GM06990 (cell line): ENCODE measurements at regions not wholly inside any gene's neighbourhood (a gene's known extent, or its start where the extent isn't known, plus 50 kb on each side); places are given as distances from the start of the nearest gene placed in this dataset.

Experiments
- DNase-seq: peaks from one replicate; pipeline ENCODE4 v3.0.0-alpha.2; 2011; ENCODE audit not compliant: insufficient read length; ENCODE audit errors: extremely low read depth
- H3K27me3 ChIP-seq: replicated peaks from 2 replicates; pipeline ENCODE4 v1.6.0; 2011; ENCODE audit warnings: low read length; ENCODE audit not compliant: control insufficient read depth, insufficient read depth
- H3K36me3 ChIP-seq: 2 replicates; pipeline ENCODE4 v1.5.1; 2011; ENCODE audit warnings: low read length; ENCODE audit not compliant: control insufficient read depth, insufficient read depth
- H3K4me3 ChIP-seq: replicated peaks from 2 replicates; pipeline ENCODE4 v1.5.1; 2011; ENCODE audit warnings: low read depth, mild to moderate bottlenecking, control low read depth, low read length
- TF ChIP-seq, protein P1 (sequence below): IDR thresholded peaks from 2 replicates; pipeline ENCODE4 v1.5.1; 2011; ENCODE audit warnings: low read length, control low read depth, mild to moderate bottlenecking, inconsistent platforms; ENCODE audit not compliant: insufficient read depth, poor library complexity, severe bottlenecking

DNA sequence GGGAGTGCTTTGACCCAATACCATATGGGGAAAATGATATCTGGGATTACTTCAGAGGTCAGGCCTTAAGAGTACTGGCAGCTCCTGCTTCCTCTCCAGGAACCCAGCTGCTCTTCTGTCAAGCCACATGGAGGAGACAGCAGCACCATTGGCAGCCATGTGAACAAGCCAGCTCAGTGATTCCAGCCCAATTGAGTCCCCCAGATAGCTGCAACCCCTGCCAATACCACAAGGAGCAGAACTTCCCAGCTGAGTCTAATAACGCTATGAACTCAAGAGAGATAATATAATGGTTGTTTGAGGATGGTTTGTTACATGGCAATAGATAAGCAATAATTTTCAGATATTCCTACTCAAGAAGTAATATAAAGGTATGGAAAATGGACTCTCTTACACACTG lies 126.8 kb upstream of the CPNE4 start:
- no peaks in the 10 kb centered on the region; the same call in 1 of the 2 replicates for H3K27me3 ChIP-seq
- H3K4me3 ChIP-seq: no peak overlapping the region
- TF ChIP-seq, protein P1, sequence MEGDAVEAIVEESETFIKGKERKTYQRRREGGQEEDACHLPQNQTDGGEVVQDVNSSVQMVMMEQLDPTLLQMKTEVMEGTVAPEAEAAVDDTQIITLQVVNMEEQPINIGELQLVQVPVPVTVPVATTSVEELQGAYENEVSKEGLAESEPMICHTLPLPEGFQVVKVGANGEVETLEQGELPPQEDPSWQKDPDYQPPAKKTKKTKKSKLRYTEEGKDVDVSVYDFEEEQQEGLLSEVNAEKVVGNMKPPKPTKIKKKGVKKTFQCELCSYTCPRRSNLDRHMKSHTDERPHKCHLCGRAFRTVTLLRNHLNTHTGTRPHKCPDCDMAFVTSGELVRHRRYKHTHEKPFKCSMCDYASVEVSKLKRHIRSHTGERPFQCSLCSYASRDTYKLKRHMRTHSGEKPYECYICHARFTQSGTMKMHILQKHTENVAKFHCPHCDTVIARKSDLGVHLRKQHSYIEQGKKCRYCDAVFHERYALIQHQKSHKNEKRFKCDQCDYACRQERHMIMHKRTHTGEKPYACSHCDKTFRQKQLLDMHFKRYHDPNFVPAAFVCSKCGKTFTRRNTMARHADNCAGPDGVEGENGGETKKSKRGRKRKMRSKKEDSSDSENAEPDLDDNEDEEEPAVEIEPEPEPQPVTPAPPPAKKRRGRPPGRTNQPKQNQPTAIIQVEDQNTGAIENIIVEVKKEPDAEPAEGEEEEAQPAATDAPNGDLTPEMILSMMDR: no peak
- no peak for DNase-seq
- no peaks in the 10 kb centered on the region for H3K36me3 ChIP-seq

DNA sequence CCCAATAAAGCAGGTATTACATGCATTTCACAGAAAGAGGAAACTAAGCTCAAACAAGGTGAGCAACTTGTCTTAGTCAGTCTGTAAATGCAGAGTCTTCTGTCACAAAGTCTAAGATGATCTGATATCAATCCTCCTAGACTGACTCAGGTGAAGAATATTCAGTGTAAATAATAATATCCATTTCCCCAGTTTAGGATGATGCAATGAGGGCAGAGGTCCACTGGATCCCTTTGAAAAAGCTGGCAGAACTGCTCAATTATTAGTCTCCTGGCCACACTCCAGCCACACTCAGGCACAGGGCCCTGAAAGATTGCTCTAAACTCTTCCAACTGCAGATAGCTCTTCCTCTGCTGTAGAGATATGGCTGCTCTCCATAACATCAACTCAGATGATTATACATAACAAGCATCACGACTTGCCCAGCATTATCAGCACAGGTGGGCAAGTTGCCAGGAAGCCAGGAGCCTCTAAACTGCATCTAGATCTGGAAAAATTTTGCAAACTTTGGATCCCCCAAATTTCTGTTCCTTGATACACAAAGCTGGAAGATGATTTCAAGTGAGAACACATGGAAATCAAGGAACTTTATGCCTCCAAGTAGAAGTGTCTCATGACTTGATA lies 129.8 kb upstream of the CPNE4 start:
- Histone ChIP-seq H3K36me3 (no peaks in the 10 kb centered on the region), H3K4me3 (no peak overlapping the region), H3K27me3 (no peaks in the 10 kb centered on the region)
- DNase-seq: no peak
- TF ChIP-seq, protein P1: no peak

DNA sequence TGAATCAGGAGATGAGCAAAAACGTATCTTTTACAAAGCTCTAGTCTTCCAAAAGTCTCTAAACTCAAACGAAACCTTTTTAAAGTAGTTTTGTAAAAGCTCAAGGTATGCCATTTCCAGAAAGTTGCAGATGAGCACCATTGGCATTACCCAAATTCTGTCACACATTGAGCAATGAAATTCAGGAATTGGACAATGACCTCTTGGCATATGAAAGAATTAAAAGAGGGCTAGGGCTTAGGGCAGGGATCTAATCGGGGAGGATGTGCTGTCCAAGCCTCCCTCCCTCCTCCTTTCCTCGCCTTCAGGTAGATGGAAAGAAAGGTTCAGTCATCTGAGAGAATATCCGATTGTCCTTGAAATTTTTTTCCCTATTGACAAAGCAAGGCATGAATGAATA lies 133.1 kb upstream of the CPNE4 start:
- H3K4me3 ChIP-seq: no peak overlapping the region
- H3K27me3 ChIP-seq: no peaks in the 10 kb centered on the region
- DNase-seq: no peak
- TF ChIP-seq, protein P1: no peak
- no peaks in the 10 kb centered on the region for H3K36me3 ChIP-seq

DNA sequence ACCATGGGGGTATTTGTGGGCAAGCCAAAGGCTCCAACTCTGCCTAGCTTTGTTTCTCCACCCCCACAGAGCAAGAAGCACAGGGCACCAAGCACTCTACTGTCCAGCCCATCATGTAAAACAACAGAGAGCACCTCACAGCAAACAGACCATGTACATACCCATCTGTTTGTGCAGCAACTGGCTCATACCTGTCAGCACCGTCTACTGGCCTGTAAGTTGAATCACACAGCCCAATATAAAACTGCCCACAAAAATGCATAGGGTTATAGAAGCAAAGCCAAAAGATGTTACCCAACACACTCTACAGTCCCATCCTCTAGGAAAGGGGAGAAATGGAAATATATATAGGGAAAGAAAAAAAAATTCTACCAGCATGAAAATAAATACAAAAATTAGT lies 139.7 kb upstream of the CPNE4 start:
- Histone ChIP-seq H3K27me3 (no peaks in the 10 kb centered on the region), H3K36me3 (no peaks in the 10 kb centered on the region), H3K4me3 (no peak overlapping the region)
- DNase-seq: no peak
- TF ChIP-seq, protein P1: no peak

DNA sequence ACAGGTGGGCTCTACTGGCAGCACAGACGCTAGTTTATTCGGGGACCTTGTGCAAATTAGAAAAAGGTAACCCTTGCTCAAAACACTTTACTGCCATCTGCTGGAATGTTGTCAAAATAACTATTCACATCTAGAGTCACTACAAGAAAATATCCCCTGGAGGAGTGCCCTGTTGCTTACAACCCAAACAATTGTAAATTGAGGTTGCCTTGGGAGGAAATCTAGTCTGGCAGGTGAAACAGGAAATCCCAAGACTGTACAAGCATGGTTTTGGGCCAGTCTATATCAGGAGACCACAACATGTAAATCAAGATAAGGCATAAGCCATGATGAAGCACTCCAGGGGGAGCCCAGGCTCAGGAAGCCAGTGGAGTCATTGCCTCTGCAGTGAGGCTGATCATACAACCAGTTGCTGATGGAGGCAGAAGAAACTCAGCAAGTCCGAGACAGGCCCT lies 136.8 kb upstream of the ACP3 start:
- TF ChIP-seq, protein P1: peak; percentile 48
- DNase-seq: no peak
- no peak overlapping the region for H3K4me3 ChIP-seq
- no peaks in the 10 kb centered on the region for H3K36me3 ChIP-seq
- no peaks in the 10 kb centered on the region for H3K27me3 ChIP-seq

DNA sequence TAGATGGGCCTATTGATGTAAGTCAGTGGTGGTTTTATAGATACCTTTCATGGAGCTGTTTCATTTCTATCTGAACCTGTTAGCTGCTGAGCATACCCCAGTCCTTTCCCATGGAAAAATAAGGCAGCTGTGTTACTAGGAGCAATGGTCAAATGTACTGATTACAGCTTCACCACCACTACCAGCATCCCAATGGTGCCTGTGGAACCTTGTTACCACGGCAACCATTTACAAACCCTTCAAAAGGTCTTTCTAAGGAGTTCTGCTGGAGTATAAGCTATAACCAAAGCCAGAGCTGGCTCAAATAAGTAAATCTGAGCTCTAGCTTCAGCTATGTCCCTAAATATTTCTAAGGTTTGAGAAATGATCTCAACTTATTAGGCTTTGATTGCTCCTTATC lies 133.4 kb upstream of the ACP3 start:
- Histone ChIP-seq H3K4me3 (no peak overlapping the region), H3K36me3 (no peaks in the 10 kb centered on the region), H3K27me3 (no peaks in the 10 kb centered on the region)
- TF ChIP-seq, protein P1: no peak
- no peak for DNase-seq
